Esophagus squamous epithelium (tissue), 4 donors: ENCODE measurements at regions not wholly inside any gene's neighbourhood (a gene's known extent, or its start where the extent isn't known, plus 50 kb on each side); places are given as distances from the start of the nearest gene placed in this dataset.

Experiments used
- POLR2A ChIP-seq, 4 donors: fragments of 450-650 bp; IDR thresholded peaks; one replicate each; pipeline ENCODE4 v1.6.1; 2017; ENCODE audit warnings: antibody characterized with exemption in 4 of 4, mild to moderate bottlenecking in 4 of 4, moderate library complexity in 3 of 4
- TF ChIP-seq, protein P1 (sequence below), 6 experiments: fragments of 450-650 bp in 4 of 6; fragments of 200-600 bp in 2 of 6; sonication (generic) in 2 of 6; IDR thresholded peaks; one replicate each; pipeline ENCODE4 v1.5.1; 2016 to 2019; ENCODE audit warnings: antibody characterized with exemption in 6 of 6, mild to moderate bottlenecking in 4 of 6, moderate library complexity in 4 of 6

DNA sequence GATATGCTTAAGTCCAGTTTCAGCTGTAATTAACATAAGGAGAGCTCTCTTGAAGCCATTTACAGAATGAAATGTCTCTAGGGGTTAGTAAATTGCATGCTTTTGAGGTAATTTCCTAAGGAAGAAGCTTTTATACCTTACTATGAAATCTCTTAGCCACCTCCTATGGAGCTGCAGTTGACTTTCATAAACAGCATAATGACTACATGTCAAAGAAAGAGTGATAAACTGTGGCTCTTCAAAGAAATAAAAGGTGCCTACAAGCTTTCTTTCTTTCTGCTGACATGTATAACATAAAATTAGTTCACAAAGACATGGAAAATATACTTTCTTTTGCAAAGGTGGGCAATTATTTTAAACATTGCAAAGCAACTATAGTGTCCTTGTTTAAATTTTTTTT is 90.8 kb downstream of the TMEM167A start:
- TF ChIP-seq, protein P1, sequence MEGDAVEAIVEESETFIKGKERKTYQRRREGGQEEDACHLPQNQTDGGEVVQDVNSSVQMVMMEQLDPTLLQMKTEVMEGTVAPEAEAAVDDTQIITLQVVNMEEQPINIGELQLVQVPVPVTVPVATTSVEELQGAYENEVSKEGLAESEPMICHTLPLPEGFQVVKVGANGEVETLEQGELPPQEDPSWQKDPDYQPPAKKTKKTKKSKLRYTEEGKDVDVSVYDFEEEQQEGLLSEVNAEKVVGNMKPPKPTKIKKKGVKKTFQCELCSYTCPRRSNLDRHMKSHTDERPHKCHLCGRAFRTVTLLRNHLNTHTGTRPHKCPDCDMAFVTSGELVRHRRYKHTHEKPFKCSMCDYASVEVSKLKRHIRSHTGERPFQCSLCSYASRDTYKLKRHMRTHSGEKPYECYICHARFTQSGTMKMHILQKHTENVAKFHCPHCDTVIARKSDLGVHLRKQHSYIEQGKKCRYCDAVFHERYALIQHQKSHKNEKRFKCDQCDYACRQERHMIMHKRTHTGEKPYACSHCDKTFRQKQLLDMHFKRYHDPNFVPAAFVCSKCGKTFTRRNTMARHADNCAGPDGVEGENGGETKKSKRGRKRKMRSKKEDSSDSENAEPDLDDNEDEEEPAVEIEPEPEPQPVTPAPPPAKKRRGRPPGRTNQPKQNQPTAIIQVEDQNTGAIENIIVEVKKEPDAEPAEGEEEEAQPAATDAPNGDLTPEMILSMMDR (IDR thresholded peaks at IDR 0.05), result no peak
- no peak for TF ChIP-seq POLR2A (IDR thresholded peaks at IDR 0.05)
